ENCODE measurements at regions not wholly inside any gene's neighbourhood (a gene's known extent, or its start where the extent isn't known, plus 50 kb on each side); places are given as distances from the start of the nearest gene placed in this dataset.

GRCh38 chr21:34280389-34280795 lies 83.4 kb upstream of the KCNE2 start:
- TF ChIP-seq CTCF (conservative IDR thresholded peaks at IDR 0.05; ENCODE audit: low read depth in 2 of 2), result no peak
- TF ChIP-seq, protein P1, sequence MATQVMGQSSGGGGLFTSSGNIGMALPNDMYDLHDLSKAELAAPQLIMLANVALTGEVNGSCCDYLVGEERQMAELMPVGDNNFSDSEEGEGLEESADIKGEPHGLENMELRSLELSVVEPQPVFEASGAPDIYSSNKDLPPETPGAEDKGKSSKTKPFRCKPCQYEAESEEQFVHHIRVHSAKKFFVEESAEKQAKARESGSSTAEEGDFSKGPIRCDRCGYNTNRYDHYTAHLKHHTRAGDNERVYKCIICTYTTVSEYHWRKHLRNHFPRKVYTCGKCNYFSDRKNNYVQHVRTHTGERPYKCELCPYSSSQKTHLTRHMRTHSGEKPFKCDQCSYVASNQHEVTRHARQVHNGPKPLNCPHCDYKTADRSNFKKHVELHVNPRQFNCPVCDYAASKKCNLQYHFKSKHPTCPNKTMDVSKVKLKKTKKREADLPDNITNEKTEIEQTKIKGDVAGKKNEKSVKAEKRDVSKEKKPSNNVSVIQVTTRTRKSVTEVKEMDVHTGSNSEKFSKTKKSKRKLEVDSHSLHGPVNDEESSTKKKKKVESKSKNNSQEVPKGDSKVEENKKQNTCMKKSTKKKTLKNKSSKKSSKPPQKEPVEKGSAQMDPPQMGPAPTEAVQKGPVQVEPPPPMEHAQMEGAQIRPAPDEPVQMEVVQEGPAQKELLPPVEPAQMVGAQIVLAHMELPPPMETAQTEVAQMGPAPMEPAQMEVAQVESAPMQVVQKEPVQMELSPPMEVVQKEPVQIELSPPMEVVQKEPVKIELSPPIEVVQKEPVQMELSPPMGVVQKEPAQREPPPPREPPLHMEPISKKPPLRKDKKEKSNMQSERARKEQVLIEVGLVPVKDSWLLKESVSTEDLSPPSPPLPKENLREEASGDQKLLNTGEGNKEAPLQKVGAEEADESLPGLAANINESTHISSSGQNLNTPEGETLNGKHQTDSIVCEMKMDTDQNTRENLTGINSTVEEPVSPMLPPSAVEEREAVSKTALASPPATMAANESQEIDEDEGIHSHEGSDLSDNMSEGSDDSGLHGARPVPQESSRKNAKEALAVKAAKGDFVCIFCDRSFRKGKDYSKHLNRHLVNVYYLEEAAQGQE (IDR thresholded peaks at IDR 0.05; ENCODE audit: unreplicated experiment), result no peak
- TF ChIP-seq EZH2phosphoT487 (IDR thresholded peaks at IDR 0.05; ENCODE audit: unreplicated experiment), result no peak
- TF ChIP-seq POLR2AphosphoS5 (IDR thresholded peaks at IDR 0.05; ENCODE audit: low read depth), result no peak
- no peak for TF ChIP-seq JUNB (IDR thresholded peaks at IDR 0.05; ENCODE audit: unreplicated experiment)
- no peak for TF ChIP-seq EZH2 (IDR thresholded peaks at IDR 0.05; ENCODE audit: low read depth, unreplicated experiment)
- no peak for TF ChIP-seq CREB1 (CRISPR knock-in tag; IDR thresholded peaks at IDR 0.05; ENCODE audit: low read depth)
- TF ChIP-seq ETS1 (IDR thresholded peaks at IDR 0.05), result no peak
- TF ChIP-seq NANOG (IDR thresholded peaks at IDR 0.05; ENCODE audit: borderline replicate concordance), result no peak

Data from GM23338 (cell line).